Sigmoid colon (tissue), 6 donors: ENCODE measurements at regions not wholly inside any gene's neighbourhood (a gene's known extent, or its start where the extent isn't known, plus 50 kb on each side); places are given as distances from the start of the nearest gene placed in this dataset.

ENCODE experiments used
- DNase-seq: peaks from one replicate; pipeline ENCODE4 v3.0.0-alpha.2; 2019
- H3K27ac ChIP-seq, 4 donors: fragments of 200-600 bp; sonication (generic); one replicate each; pipeline ENCODE4 v1.5.1; 2016 to 2019; ENCODE audit warnings: mild to moderate bottlenecking in 1 of 4
- H3K27me3 ChIP-seq, 3 donors: fragments of 200-600 bp; sonication (generic); one replicate each; pipeline ENCODE4 v1.5.1; 2019; ENCODE audit warnings: mild to moderate bottlenecking in 1 of 3
- H3K36me3 ChIP-seq, 4 donors: fragments of 200-600 bp; sonication (generic); one replicate each; pipeline ENCODE4 v1.5.1; 2016 to 2019
- H3K4me1 ChIP-seq, 4 donors: fragments of 200-600 bp; sonication (generic); one replicate each; pipeline ENCODE4 v1.5.1; 2017 to 2019
- H3K4me3 ChIP-seq, 4 donors: fragments of 200-600 bp; sonication (generic); one replicate each; pipeline ENCODE4 v1.5.1; 2017 to 2019; ENCODE audit warnings: mild to moderate bottlenecking in 2 of 4, moderate library complexity in 1 of 4
- H3K9me3 ChIP-seq, 4 donors: fragments of 200-600 bp in 3 of 4; sonication (generic) in 3 of 4; one replicate each; pipeline versions ENCODE4 v1.5.1 to v1.6.1; 2013 to 2019
- CTCF ChIP-seq, 4 experiments: fragments of 450-650 bp in 3 of 4; fragments of 200-600 bp in 1 of 4; IDR thresholded peaks; one replicate each; pipeline ENCODE4 v1.5.1; 2016 to 2019; ENCODE audit warnings: antibody characterized with exemption in 4 of 4, mild to moderate bottlenecking in 3 of 4, moderate library complexity in 2 of 4
- EP300 ChIP-seq, 4 donors: sonication (generic); formaldehyde crosslinking; IDR thresholded peaks; one replicate each; pipeline ENCODE4 v1.6.1; 2017; ENCODE audit warnings: antibody characterized with exemption in 4 of 4
- POLR2A ChIP-seq, 2 donors: fragments of 450-650 bp; IDR thresholded peaks; one replicate each; pipeline ENCODE4 v1.6.1; 2016; ENCODE audit warnings: antibody characterized with exemption in 2 of 2, mild to moderate bottlenecking in 2 of 2, moderate library complexity in 2 of 2
- POLR2AphosphoS5 ChIP-seq, 4 donors: sonication (generic); formaldehyde crosslinking; IDR thresholded peaks; one replicate each; pipeline ENCODE4 v1.6.1; 2017; ENCODE audit warnings: antibody characterized with exemption in 4 of 4
- WGBS, 2 donors: extraction: QIAGEN DNeasy Blood & Tissue Kit; methylation state at CpG; one replicate each; pipeline ENCODE4 v1.1.7; 2013; 5-methylcytosine and 5-hydroxymethylcytosine counted together
- intact Hi-C: fragments of 100-400 bp; cut with DNase I; formaldehyde crosslinking; loops from one replicate; pipeline ENCODE4 v1.15.1; 2023
- donor health status: healthy with polysubstance abuse.
- donor health status: healthy.

DNA sequence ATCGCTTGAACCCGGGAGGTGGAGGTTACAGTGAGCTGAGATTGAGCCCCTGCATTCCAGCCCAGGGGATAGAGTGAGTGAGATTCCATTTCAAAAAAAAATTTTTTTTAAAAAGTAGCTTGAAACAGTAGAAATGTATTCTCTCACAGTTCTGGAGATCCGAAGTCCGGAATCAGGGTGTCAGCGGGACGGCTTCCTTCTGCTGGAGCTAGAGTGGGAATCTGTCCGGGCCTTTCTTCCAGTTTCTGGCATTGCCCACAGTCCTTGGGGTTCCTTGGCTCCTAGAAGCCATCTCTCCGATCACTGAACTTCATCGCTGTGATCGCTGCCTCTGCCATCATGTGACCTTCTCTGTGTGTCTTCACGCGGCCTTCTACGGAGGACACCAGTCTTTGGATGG is 181.2 kb upstream of the CIBAR2 start:
- intact Hi-C loops = no loop called here
- peaks cover 0 to 12% (median 3%) of the 10 kb centered on the region in 4 donors for H3K4me1 ChIP-seq
- WGBS, 2 donors = 97% methylated on average over 13 of the region's 13 CpGs
- no peaks in the 10 kb centered on the region for H3K27me3 ChIP-seq
- no peak for TF ChIP-seq POLR2A (IDR thresholded peaks at IDR 0.05)
- TF ChIP-seq EP300 (IDR thresholded peaks at IDR 0.05) = no peak
- no peak for TF ChIP-seq POLR2AphosphoS5 (IDR thresholded peaks at IDR 0.05)
- TF ChIP-seq CTCF (IDR thresholded peaks at IDR 0.05) = no peak
- no peaks in the 10 kb centered on the region for H3K36me3 ChIP-seq
- no peak overlapping the region for H3K4me3 ChIP-seq
- H3K9me3 ChIP-seq = no peaks in the 10 kb centered on the region
- no peak for DNase-seq
- H3K27ac ChIP-seq = no peak overlapping the region

DNA sequence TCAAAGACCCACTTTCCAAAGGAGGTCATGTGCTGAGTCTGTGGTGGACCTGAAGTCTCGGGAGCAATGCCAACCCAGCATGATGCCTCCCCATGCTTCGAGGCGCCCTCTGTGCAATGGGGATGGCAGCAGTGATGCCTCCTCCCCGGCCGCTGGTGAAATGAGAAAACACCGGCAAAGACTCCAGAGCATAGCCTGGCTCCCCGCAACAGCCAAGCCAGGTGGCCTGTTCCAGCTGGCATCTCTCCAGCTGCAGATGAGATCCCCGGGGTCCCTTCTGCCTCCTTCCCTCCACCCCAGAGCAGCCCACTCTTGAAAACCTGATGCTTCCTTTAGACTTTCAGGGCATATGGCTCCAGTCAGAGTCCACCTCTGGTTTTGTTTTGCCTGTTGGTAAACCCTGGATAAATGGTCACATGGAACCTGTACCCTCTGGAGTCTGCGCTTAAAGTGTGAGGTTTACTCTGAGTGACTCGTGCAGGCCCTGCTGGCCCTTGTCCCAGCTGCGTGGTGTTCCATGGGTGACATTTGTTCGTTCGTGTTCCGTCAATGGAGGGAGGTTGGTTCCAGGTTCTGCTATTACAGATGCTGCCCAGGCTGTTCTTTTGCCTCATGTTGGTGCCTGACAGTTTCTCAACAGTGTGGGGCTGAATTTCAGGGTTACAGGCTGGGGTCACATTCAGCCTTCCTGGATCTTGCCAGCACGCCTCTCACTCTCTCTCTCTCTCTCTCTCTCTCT is 181.8 kb upstream of the CIBAR2 start:
- peaks cover 0 to 12% (median 3%) of the 10 kb centered on the region in 4 donors for H3K4me1 ChIP-seq
- WGBS, 2 donors = 77 to 80% methylated on average over 15 of the region's 15 CpGs
- TF ChIP-seq POLR2A (IDR thresholded peaks at IDR 0.05) (no peak), POLR2AphosphoS5 (IDR thresholded peaks at IDR 0.05) (no peak), CTCF (IDR thresholded peaks at IDR 0.05) (no peak), EP300 (IDR thresholded peaks at IDR 0.05) (no peak)
- H3K9me3 ChIP-seq = no peaks in the 10 kb centered on the region
- intact Hi-C loops = no loop called here
- H3K27me3 ChIP-seq = no peaks in the 10 kb centered on the region
- no peak overlapping the region for H3K27ac ChIP-seq
- H3K36me3 ChIP-seq = no peaks in the 10 kb centered on the region
- H3K4me3 ChIP-seq = no peak overlapping the region
- DNase-seq = no peak

- WGBS, 2 donors = 91 to 93% methylated on average over 25 of the region's 25 CpGs
- H3K4me3 ChIP-seq = no peak overlapping the region
- intact Hi-C loops = no loop called here
- peaks cover 0 to 12% (median 3%) of the 10 kb centered on the region in 4 donors for H3K4me1 ChIP-seq
- H3K36me3 ChIP-seq = no peaks in the 10 kb centered on the region
- H3K9me3 ChIP-seq = no peaks in the 10 kb centered on the region
- no peak for DNase-seq
- TF ChIP-seq EP300 (IDR thresholded peaks at IDR 0.05) (no peak), POLR2A (IDR thresholded peaks at IDR 0.05) (no peak), CTCF (IDR thresholded peaks at IDR 0.05) (no peak), POLR2AphosphoS5 (IDR thresholded peaks at IDR 0.05) (no peak)
- no peaks in the 10 kb centered on the region for H3K27me3 ChIP-seq
- H3K27ac ChIP-seq = no peak overlapping the region
Observed at GRCh38 chr16:85294810-85295508, 182.7 kb upstream of the CIBAR2 start.

GRCh38 chr16:85296859-85297660 is 184.8 kb upstream of the CIBAR2 start:
- H3K4me3 ChIP-seq = no peak overlapping the region
- TF ChIP-seq POLR2A (IDR thresholded peaks at IDR 0.05) (no peak), CTCF (IDR thresholded peaks at IDR 0.05) (peak in 3 of 4 experiments; percentile 41 to 61 (median 51))
- 19 to 53% methylated on average over 18 of the region's 18 CpGs for WGBS, 2 donors
- H3K4me1 ChIP-seq = peaks cover 0 to 10% (median 2%) of the 10 kb centered on the region in 4 donors
- H3K27ac ChIP-seq = no peak overlapping the region
- no peaks in the 10 kb centered on the region for H3K9me3 ChIP-seq
- no peaks in the 10 kb centered on the region for H3K27me3 ChIP-seq
- DNase-seq = no peak
- no peaks in the 10 kb centered on the region for H3K36me3 ChIP-seq
- intact Hi-C loops = no loop called here
